ENCODE measurements at regions not wholly inside any gene's neighbourhood (a gene's known extent, or its start where the extent isn't known, plus 50 kb on each side); places are given as distances from the start of the nearest gene placed in this dataset.

DNA sequence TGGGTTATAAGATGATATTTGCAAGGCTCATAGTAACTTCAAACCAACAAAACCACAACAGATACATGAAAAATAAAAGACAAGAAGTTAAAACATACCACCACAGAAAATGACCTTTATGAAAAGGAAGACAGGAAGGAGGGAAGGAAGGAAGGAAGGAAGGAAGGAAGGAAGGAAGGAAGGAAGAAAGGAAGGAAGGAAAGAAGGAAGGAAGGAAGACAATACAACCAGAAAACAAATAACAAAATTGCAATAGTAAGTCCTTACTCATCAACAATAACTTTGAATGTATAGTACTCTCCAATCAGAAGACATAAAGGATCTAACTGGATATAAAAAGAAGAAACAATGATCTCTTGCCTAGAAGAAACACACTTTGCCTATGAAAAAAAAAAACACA lies 287.4 kb upstream of the DCBLD2 start:
- TF ChIP-seq, protein P1, sequence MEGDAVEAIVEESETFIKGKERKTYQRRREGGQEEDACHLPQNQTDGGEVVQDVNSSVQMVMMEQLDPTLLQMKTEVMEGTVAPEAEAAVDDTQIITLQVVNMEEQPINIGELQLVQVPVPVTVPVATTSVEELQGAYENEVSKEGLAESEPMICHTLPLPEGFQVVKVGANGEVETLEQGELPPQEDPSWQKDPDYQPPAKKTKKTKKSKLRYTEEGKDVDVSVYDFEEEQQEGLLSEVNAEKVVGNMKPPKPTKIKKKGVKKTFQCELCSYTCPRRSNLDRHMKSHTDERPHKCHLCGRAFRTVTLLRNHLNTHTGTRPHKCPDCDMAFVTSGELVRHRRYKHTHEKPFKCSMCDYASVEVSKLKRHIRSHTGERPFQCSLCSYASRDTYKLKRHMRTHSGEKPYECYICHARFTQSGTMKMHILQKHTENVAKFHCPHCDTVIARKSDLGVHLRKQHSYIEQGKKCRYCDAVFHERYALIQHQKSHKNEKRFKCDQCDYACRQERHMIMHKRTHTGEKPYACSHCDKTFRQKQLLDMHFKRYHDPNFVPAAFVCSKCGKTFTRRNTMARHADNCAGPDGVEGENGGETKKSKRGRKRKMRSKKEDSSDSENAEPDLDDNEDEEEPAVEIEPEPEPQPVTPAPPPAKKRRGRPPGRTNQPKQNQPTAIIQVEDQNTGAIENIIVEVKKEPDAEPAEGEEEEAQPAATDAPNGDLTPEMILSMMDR (conservative IDR thresholded peaks at IDR 0.05; ENCODE audit: control insufficient read depth, insufficient read depth, low read depth, low read length) = no peak
- no peak overlapping the region for H3K4me3 ChIP-seq (ENCODE audit: control insufficient read depth, low read depth, low read length)
- no peak for DNase-seq (ENCODE audit: low read depth)

- DNase-seq (ENCODE audit: low read depth) = no peak
- TF ChIP-seq, protein P1 (conservative IDR thresholded peaks at IDR 0.05; ENCODE audit: control insufficient read depth, insufficient read depth, low read depth, low read length) = no peak
- no peak overlapping the region for H3K4me3 ChIP-seq (ENCODE audit: control insufficient read depth, low read depth, low read length)
These were observed 284.5 kb upstream of the DCBLD2 start for GRCh38 chr3:99186016-99186415.

DNA sequence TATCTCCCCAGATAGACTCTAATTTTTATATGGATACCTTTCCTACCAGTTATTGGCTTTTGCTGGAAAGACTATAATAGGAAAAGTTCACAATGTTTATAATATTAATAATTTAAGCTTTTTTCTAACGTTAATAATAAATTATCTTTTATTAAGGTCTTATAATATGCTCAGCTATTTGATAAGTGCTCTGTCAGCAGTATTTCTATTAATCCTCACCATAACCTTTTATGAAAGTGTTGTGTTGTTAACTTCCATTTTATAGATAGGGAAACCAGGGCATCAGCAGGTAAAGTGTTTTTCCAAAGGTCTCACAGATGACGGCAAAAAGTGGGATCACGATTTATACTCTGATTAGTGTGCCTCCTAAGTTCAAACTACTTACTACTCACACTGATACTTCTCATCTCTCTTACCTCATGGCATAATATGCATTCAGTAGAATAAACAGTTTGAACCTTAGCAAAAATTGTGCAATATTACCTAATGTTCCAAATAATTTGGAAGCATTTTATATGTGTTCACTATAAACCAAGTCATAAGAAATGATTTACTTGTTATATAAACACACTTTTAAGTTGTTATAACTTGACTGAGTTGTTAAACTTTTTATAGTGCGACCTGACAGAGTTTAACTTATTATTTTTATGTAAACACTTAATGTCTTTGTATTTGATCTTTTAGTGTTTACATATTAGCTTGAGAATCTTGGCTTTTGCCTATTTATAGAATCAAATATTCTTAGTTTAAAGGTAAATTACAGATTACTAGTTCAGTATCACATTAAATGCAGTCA lies 274.9 kb upstream of the DCBLD2 start:
- TF ChIP-seq, protein P1 (conservative IDR thresholded peaks at IDR 0.05; ENCODE audit: control insufficient read depth, insufficient read depth, low read depth, low read length) = no peak

DNA sequence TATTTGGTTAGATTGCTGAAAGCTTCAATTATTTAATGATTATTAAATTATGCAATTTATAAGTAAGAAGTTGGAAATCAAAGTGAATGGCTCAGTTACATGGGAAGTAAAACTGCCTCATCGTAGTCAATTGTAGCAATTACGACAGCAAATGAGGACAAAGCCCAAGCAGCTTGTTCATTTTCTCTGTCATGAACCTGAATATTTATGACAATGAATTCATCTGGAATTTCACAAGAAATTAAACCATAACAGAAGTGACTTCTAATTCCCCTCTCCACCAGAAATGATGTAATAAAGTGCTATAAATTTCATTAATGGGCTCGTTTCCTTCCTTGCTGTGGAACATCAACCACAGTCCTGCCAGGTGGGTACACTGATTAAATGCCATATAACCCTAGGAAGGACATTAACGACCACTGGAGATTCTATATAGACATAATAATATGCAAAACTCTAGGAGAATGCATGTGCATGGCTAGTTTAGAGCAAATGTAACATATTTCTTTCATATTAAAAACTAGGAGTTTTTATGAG lies 273.8 kb upstream of the DCBLD2 start:
- no peak overlapping the region for H3K4me3 ChIP-seq (ENCODE audit: control insufficient read depth, low read depth, low read length)
- DNase-seq (ENCODE audit: low read depth) = peak; percentile 41
- TF ChIP-seq, protein P1 (conservative IDR thresholded peaks at IDR 0.05; ENCODE audit: control insufficient read depth, insufficient read depth, low read depth, low read length) = no peak

More for the DNA sequence above, 274.9 kb upstream of the DCBLD2 start:
- H3K4me3 ChIP-seq (ENCODE audit: control insufficient read depth, low read depth, low read length) = no peak overlapping the region
- no peak for DNase-seq (ENCODE audit: low read depth)

DNA sequence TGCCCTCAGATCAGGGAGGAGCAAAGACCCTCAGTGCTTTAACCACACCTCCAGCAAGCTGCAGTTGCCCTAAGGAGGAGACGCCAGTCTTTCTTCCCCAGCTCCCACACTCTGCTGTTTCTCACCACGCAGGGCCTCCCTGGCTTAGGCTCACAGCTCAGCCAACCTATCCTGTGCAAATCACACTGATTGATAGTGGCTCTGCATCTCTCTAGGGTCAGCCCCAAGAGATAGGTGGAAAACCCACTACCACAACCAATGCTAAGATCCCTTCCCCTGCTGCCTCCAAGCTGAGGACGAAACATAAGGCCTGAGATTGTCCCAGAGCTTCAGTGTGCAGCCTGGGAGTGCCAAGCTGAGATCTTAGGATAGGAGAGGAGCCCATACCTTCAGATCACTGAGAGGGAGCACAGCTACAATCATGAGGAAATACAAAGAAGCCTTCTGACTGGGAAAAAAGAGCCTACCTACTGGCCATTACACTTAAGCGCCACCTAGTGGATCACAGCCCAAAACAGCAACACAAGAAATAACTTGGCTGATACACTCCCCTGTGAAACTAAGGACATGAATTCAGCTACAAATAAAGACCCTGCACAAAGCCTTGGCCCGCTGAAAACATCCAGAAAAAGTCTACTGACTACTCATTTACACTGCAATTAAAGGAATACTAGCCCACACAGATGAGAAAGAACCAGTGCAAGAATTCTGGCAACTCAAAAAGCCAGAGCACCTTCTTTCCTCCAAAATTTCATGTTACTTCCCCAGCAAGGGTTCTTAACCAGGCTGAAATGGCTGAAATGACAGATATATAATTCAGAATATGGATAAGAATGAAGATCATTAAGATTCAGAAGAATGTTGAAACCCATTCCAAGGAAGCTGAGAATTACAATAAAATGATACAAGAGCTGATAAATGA lies 271.5 kb upstream of the DCBLD2 start:
- no peak overlapping the region for H3K4me3 ChIP-seq (ENCODE audit: control insufficient read depth, low read depth, low read length)
- TF ChIP-seq, protein P1 (conservative IDR thresholded peaks at IDR 0.05; ENCODE audit: control insufficient read depth, insufficient read depth, low read depth, low read length) = peak; percentile 93
- peak; percentile 81 for DNase-seq (ENCODE audit: low read depth)

DNA sequence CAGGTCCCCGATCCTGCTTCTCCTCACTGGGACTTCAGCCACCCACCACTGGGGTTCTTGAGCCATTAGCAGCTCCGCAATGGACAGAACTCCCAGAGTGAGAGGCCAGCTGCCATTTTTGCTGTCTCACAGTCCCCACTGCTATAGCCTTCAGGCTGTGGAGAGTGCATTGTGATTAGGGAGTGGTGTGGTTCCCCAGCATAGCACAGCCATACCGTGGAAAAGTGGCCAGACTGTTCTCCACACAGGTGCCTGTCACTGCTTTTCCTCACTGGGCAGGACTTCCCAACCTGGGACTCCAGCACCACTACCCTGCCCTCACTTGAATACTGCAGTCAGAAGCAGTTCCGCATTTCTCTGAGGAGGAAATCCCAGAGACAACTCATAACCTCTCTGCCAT lies 270.3 kb upstream of the DCBLD2 start:
- TF ChIP-seq, protein P1 (conservative IDR thresholded peaks at IDR 0.05; ENCODE audit: control insufficient read depth, insufficient read depth, low read depth, low read length) = no peak
- DNase-seq (ENCODE audit: low read depth) = no peak
- no peak overlapping the region for H3K4me3 ChIP-seq (ENCODE audit: control insufficient read depth, low read depth, low read length)
